ENCODE measurements at regions not wholly inside any gene's neighbourhood (a gene's known extent, or its start where the extent isn't known, plus 50 kb on each side); places are given as distances from the start of the nearest gene placed in this dataset.
"Not testable (repeated sequence)": the region's sequence is repeated elsewhere in the genome, so short reads cannot be mapped to it uniquely, and the experiment has no call there.

- DNase-seq (ENCODE audit: low read depth, low spot score) = no peak
These were observed 171.1 kb upstream of the ATP11B start for GRCh38 chr3:182622241-182622545.

DNA sequence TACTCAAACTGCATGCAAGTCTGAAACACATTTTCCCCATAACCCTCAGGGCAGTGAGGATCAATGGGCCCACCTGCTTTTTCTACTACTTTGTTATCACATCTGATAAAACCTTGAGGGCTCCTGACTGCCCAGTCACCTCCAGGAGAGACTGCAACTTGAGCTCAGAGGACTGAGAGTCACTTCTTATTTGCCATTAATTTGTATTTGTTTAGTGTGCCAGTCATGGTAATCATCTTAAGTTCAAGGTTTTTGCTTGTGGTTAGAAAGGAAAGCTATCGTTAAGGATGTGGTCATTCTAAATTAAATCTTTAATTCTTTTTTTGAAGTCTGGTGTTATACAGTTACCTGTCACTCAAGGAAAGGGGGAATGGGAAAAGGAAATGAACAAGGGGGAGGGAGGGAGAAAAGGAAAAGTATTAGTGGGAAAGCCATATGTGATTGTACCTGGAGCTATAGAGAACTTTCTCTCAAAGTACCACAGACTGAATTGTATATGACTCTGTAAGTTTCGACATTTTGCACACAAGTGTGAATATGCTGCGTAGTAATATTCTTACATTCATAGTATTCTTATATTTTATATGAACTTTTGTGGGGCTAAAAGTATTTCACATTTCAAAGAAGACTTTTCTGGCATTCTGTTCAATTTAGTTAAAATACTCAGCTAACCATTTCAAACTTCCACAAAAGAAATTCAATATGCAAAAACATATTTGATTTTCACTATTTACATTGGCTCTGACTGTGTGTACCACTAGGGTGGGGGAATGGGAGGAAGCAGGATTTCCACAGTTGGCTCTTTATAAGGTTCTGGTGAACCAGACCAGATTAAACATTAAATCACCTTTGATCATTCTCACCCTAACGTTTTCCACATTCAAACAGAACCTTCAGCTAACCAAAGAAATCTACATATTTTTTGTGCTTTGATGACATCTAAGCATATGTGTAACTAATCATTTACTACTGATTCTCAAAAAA lies 166.5 kb upstream of the ATP11B start:
- DNase-seq (ENCODE audit: low read depth, low spot score) = no peak

DNA sequence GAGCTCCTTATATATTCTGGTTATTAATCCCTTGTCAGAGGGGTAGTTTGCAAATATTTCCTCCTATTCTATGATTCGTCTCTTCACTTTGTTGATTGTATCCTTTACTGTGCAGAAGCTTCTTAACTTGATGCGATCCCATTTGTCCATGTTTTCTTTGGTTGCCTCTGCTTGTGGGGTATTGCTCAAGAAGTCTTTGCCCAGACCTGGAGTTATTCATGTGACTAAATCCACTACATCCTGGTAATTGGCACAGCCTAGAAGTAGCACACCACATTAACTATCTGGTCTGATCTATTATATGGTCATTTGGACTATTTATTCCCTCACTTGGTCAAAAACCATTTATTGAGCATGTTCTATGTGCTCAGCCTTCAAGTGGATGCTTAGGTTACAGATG lies 164.8 kb upstream of the ATP11B start:
- DNase-seq (ENCODE audit: low read depth, low spot score) = no peak

GRCh38 chr3:182629521-182629920 lies 163.8 kb upstream of the ATP11B start:
- no peak for DNase-seq (ENCODE audit: low read depth, low spot score)

DNA sequence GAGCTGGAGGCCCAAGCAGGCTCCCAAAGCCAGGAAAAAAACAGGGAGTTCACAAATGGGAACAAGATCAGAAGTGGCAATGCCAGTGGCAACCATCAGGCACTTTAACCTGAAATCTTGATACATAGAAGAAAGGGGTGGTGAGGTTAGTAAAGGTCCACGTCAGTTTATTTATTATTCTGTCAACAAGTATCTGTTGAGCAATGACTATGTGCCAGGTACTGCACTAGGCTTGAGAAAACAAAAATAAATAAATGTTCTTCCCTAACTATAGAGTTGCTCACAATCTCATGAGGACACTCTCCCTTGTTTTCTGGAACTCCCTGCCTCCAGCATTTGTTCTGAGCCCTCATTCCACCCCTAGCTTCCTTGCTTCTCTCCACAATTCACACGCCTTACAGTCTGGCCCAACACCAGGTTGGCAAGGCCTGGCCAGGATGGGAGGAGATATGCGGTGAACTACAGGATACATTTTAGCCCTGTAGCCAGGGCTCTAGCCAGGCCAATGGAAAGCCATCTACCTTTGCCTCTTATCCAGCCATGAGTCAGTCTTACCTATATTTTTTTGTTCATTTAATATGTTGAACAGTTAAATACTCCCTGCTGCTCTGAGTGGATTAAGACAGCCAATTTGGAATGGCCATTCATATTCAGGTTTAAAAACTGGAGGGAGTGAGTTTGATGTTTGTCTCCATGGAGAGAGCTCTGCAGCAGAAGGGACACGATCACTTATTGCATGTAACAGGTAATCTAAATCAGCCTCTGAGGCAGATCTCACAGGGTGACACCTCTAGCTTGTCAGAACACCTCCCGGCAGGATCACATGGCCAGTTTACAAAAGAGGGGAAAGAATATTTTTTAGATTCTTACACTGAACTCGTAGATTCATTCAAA lies 161.9 kb upstream of the ATP11B start:
- no peak for DNase-seq (ENCODE audit: low read depth, low spot score)

DNA sequence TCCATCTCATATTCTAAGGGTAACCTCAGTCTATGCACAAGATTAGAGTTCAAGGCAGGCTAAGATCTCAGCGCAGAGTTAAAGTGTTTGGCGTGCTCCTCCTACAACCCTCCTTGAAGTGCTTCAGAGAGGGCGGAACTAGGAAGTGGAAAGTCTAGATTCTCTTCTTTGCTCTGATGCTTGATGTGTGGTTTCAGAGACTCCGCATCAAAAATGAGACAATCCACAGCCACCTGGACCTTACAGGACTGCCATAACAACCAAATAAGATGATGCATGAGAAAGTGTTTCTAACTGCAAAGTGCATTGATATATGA lies 161.3 kb upstream of the ATP11B start:
- no peak for DNase-seq (ENCODE audit: low read depth, low spot score)

- no peak for DNase-seq (ENCODE audit: low read depth, low spot score)
These were observed 160.1 kb upstream of the ATP11B start for GRCh38 chr3:182633186-182633585.

- no peak for DNase-seq (ENCODE audit: low read depth, low spot score)
These were observed 156.7 kb upstream of the ATP11B start for GRCh38 chr3:182636646-182637045.

DNA sequence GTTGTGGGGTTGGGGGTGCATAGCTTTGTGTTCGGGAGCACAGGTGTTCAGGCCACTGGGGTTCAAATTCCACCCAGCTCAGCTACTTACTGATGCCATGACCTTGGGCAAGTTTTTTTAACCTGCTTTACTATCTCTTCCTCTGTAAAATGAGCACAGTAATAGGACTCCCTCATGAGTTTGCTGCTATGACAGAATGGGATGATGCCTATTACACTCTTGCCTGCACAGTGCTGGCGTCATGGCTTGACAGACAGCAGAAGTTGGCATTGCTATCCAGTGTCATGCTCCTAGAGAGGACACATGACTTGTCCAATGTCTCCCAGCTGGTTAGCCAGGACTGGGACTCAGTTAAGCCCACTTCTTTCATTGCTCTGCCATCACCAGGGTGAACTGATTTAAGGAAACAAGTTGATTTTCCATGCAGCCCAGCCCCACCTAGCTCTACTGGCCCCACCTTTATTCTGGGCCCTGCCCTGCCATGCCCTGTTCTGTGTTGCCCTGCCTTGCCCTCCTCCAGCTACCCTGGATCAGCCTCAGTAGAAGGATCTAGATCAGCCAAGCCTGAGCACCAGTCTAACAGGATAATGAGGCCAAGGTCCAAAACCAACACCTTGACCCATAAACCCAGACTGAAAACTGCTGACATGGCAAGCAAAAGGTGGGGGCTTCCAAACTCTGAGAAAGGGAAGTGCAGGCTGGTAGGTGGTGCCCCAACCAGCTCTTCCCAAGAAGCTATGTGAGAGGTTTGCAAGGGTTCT lies 155.8 kb upstream of the ATP11B start:
- no peak for DNase-seq (ENCODE audit: low read depth, low spot score)

DNA sequence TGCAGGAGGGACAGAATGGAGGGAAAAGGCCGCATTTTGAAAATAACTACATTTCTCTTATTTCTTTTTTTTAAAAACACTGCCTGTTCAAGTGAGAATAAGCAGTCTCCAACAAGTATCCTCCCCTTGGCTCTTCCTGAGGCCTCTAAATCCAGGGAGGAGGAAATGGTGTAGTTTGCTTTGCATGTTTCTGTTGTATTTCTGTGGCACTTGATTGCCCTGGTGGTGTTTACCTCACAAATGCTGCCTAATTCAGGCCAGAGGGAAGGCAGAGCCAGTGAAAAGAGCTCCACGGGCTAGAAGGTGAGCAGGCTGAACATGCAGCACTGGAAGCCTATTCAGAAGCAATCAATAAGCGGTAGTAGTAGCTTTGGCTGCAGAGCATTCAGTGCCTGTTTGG lies 149.3 kb upstream of the ATP11B start:
- peak; percentile 20 for DNase-seq (ENCODE audit: low read depth, low spot score)

DNA sequence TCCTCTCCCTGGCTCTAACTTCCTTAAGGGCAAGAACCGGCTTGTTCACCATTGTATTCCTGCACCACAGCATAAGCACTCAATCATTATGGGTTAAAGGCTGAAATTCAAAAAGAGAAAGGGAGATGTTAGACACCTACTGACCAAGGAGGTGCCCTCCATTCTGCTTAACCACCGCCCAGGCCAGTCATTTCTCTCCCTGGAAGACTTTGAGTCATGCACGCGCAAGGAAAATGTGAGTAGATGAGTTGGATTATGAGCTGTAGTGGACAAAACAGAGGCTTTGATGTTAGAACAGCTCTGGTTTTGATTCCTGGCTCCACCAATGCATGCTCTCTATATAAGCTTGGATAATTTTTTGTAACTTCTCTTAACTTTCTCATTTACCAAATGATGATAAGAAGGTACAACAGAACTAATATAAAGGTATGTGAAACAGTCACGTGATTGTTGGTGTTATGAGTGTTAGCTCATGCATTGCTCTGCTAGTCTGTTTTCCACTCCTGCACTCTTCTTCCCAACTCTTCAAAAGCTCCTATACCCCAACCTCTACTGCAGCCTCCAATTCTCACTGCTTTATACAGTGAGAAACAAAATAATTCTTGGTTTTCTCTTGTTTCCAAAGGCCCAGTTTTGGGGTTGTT lies 148.4 kb upstream of the ATP11B start:
- DNase-seq (ENCODE audit: low read depth, low spot score) = no peak

GRCh38 chr3:182650568-182651128 lies 142.7 kb upstream of the ATP11B start:
- no peak for DNase-seq (ENCODE audit: low read depth, low spot score)

GRCh38 chr3:182651461-182651860 lies 141.8 kb upstream of the ATP11B start:
- no peak for DNase-seq (ENCODE audit: low read depth, low spot score)

DNA sequence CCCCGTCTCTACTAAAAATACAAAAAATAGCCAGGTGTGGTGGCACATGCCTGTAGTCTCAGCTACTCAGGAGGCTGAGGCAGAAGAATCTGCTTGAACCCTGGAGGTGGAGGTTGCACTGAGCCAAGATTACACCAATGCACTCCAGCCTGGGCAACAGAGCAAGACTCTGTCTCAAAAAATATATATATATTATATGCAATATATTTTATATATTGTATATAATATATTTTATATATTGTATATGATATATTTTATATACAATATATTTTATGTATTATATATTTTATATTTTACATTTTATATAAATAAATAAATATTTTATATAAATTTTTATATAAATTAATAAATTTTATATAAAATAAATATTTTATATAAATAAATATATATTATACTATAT lies 140.2 kb upstream of the ATP11B start:
- not testable (repeated sequence) for DNase-seq (ENCODE audit: low read depth, low spot score)

GRCh38 chr3:182668541-182668940 lies 124.8 kb upstream of the ATP11B start:
- no peak for DNase-seq (ENCODE audit: low read depth, low spot score)

DNA sequence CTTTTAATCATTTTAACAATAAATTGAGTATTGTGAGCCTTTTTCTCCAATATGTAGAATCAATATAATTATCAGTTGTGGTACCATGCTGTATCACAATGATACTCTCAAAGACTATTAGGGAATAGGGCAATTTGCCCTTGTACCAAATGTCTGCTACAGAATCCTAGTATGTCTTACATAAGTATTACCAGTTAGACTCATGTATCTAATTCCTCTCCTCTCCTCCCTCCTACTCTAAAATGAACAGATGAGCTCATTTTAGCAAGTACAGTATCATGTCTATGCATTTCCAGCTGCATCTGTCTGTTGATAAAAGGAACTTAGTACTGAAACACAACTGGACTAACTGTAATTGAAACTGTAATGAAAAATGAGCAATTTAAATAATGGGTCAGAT lies 124.3 kb upstream of the ATP11B start:
- no peak for DNase-seq (ENCODE audit: low read depth, low spot score)

DNA sequence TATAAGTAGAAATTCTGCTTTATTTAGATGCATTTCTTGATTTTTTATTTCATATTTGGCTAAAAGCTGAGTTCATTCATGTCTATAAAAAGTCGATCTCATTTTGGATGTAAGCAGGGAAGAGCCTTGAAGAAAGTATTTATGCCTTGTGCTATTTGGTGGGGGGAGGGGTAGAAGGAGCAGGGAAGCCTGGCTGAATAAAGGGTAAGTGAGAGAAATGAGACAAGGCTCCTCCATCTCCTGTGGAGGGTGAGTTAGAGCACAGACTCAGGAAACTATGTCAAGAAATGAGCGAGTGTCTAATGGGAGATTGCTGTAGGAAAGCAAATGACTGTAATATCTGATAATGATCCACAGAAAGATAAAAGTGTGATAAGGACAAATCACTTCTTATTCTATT lies 121.8 kb upstream of the ATP11B start:
- DNase-seq (ENCODE audit: low read depth, low spot score) = no peak

- DNase-seq (ENCODE audit: low read depth, low spot score) = no peak
These were observed 121.4 kb upstream of the ATP11B start for GRCh38 chr3:182671942-182672341.

DNA sequence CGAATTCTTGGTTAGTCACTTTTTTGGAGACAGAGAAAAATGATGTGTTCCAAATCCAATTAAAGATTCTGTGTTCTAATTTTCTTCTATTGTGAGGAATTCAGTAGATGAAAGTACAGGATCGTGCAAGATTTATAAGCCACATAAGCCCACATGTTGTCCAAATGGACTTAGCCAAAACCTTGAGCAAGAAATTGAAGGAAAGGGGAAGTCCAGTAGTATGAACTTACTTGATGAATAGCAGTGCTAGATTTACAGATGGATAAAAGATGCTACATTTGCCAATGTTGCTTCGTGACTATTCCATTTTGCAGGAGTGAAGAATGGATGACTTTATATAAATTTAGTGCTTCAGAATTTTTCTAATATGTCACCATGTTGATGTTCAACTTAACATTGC lies 120.0 kb upstream of the ATP11B start:
- no peak for DNase-seq (ENCODE audit: low read depth, low spot score)

- peak; percentile 82 for DNase-seq (ENCODE audit: low read depth, low spot score)
These were observed 110.8 kb upstream of the ATP11B start for GRCh38 chr3:182682263-182683241.

Data from ELF-1 (cell line).